Activated CD8-positive, alpha-beta T cell treated with anti-CD3 and anti-CD28 coated beads, Interleukin-2, amount 10 ng/mL, durations not matched to agents 7 days and 5 days (primary cell): ENCODE measurements at regions not wholly inside any gene's neighbourhood (a gene's known extent, or its start where the extent isn't known, plus 50 kb on each side); places are given as distances from the start of the nearest gene placed in this dataset.

Experiments
- ATAC-seq: fragments of 150-1000 bp; cut with Tn5 transposase; one replicate; pipeline ENCODE4 v1.10.0; 2021; ENCODE audit warnings: moderate library complexity
- CTCF ChIA-PET: fragments of 350-600 bp; sonication (Branson Sonifier 250); formaldehyde crosslinking; loops from one replicate; lab custom pipeline; 2021; ENCODE audit warnings: antibody characterized with exemption; lab: Charles Lee
- POLR2A ChIA-PET: fragments of 350-600 bp; sonication (Branson Sonifier 250); formaldehyde crosslinking; loops from one replicate; lab custom pipeline; 2021; ENCODE audit warnings: antibody characterized with exemption; lab: Charles Lee
- DNase-seq: peaks from one replicate; pipeline ENCODE4 v3.0.0-alpha.2; 2020
- H3K27ac Mint-ChIP-seq: one replicate; pipeline ENCODE4 v1.8.0; 2021; ENCODE audit warnings: mild to moderate bottlenecking, mixed read lengths
- H3K27me3 Mint-ChIP-seq: one replicate; pipeline ENCODE4 v1.8.0; 2021; ENCODE audit warnings: low read depth, mixed read lengths
- H3K36me3 Mint-ChIP-seq: one replicate; pipeline ENCODE4 v1.8.0; 2021; ENCODE audit warnings: low read depth, mixed read lengths
- H3K4me1 Mint-ChIP-seq: one replicate; pipeline ENCODE4 v1.8.0; 2021; ENCODE audit warnings: low read depth, mixed read lengths
- H3K4me3 Mint-ChIP-seq: one replicate; pipeline ENCODE4 v1.8.0; 2021; ENCODE audit warnings: mild to moderate bottlenecking, mixed read lengths
- H3K9me3 Mint-ChIP-seq: one replicate; pipeline ENCODE4 v1.8.0; 2022; ENCODE audit warnings: mixed read lengths; ENCODE audit not compliant: insufficient read depth

DNA sequence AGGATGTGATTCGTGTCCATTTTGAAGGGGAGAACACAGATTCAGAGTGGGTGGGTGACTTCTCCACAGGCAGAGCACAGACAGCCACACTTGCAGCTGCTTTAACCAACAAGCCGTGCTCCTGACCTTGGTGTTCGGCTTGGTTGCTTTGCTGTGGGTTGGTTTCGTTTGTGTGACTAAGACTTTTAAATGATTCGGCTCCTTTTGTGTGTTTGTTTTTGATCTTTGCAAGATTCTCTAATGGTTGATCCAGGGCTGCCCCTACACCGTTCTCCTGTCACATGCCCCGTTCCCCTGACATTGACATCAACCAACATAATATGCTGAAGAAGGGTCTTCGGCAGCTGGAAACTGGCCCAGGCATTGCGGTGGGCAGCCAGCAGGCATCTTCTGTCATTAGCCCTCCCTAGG is 95.9 kb upstream of the MBOAT2 start:
- no peak for ATAC-seq

DNA sequence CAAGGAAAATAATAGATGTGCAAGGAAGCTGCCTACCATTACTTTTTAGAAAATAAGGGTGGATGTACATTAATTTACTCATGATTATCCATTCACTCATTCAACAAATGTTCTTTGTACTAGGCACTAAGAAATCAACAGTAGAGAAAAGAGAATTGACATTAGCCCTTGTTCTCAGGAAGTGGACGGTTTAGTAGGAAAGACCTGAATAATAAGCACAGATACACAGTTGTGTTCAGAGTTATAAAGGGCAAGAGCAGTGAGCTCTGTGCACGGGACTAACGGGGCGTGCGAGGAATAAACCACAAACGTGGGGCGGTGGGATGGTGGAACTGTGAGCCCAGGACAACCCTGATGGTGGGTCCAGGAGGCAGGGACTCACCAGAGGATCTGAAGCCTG is 94.4 kb upstream of the MBOAT2 start:
- DNase-seq (no peak), ATAC-seq (no peak)
- ChIA-PET POLR2A (no interaction called here), CTCF (no interaction called here)
- Mint-ChIP-seq H3K9me3 (no peaks in the 10 kb centered on the region), H3K27me3 (peaks cover 6% of the 10 kb centered on the region), H3K4me3 (no peak overlapping the region), H3K4me1 (no peaks in the 10 kb centered on the region), H3K27ac (no peak overlapping the region), H3K36me3 (no peaks in the 10 kb centered on the region)

More for the DNA sequence above, 95.9 kb upstream of the MBOAT2 start:
- ChIA-PET POLR2A (no interaction called here), CTCF (no interaction called here)
- Mint-ChIP-seq H3K27me3 (peaks cover 6% of the 10 kb centered on the region), H3K27ac (no peak overlapping the region), H3K4me3 (no peak overlapping the region), H3K4me1 (no peaks in the 10 kb centered on the region), H3K9me3 (no peaks in the 10 kb centered on the region), H3K36me3 (no peaks in the 10 kb centered on the region)
- DNase-seq = no peak

DNA sequence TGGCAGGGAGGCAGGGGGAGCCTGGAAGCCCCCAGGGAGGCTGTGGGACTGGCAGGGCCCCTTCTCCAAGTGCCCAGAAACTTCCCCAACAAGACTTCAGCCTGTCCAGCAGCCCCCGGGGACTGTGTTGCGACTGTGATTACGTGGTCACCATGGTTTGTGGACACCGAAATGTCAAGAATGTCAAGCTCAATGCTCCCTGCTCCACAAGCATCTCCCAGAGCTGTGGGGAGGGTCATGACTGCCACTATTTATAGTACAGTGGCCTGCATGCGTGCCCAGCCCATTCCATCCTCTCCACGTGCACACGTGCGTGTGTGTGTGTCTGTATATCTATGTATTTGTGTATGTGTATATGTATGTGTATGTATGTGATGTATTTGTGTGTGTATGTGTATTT is 93.8 kb upstream of the MBOAT2 start:
- peaks cover 6% of the 10 kb centered on the region for H3K27me3 Mint-ChIP-seq
- no peaks in the 10 kb centered on the region for H3K9me3 Mint-ChIP-seq
- ChIA-PET POLR2A (no interaction called here), CTCF (no interaction called here)
- no peak for ATAC-seq
- H3K36me3 Mint-ChIP-seq = no peaks in the 10 kb centered on the region
- H3K27ac Mint-ChIP-seq = no peak overlapping the region
- no peak overlapping the region for H3K4me3 Mint-ChIP-seq
- no peaks in the 10 kb centered on the region for H3K4me1 Mint-ChIP-seq
- no peak for DNase-seq

DNA sequence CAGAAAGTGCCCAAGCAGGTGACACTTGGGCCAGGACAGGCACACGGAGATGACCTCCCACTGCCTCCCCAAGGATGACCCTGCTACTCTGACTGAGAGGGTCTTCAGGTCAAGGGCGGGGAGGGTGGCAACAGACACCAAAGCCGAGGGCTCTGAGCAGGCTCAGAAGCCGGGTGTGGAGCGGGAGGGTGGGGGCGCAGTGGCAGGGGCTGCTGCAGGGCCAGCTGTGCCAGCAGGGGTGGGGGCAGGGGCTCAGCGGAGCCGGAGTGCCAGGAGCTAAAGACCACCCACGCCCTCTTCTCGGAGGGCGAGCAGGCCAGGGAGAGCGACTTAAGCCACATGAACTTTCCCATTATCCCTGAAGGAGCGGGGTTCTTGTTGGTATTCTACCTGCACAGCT is 93.3 kb upstream of the MBOAT2 start:
- DNase-seq = no peak
- Mint-ChIP-seq H3K36me3 (no peaks in the 10 kb centered on the region), H3K27ac (no peak overlapping the region), H3K9me3 (no peaks in the 10 kb centered on the region), H3K4me1 (no peaks in the 10 kb centered on the region), H3K4me3 (no peak overlapping the region), H3K27me3 (peaks cover 6% of the 10 kb centered on the region)
- no peak for ATAC-seq
- POLR2A ChIA-PET = no interaction called here
- CTCF ChIA-PET = no interaction called here

DNA sequence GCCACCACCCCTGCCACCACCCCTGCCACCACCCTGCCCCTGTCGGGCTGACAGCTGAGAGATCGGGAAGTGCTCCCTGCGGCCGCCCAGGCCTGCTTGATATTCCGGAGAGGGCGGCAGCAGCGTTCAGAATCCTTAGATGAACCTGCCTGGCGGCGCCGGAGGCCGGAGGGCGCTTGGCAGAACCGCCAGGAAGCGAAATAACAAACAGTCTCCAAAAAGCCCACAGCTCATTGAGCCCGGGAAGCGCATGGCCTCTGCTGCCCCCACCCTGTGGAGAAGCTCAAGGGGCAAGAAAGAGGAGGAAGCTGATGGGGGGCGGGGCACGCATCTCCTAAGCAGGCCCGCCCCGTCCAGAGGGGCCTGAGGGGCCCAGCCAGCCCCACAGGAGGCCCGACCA is 92.2 kb upstream of the MBOAT2 start:
- ATAC-seq (no peak), DNase-seq (no peak)
- no peaks in the 10 kb centered on the region for H3K4me1 Mint-ChIP-seq
- H3K36me3 Mint-ChIP-seq = no peaks in the 10 kb centered on the region
- H3K4me3 Mint-ChIP-seq = no peak overlapping the region
- H3K27ac Mint-ChIP-seq = no peak overlapping the region
- H3K9me3 Mint-ChIP-seq = no peaks in the 10 kb centered on the region
- peaks cover 6% of the 10 kb centered on the region for H3K27me3 Mint-ChIP-seq
- CTCF ChIA-PET = no interaction called here
- POLR2A ChIA-PET = no interaction called here

DNA sequence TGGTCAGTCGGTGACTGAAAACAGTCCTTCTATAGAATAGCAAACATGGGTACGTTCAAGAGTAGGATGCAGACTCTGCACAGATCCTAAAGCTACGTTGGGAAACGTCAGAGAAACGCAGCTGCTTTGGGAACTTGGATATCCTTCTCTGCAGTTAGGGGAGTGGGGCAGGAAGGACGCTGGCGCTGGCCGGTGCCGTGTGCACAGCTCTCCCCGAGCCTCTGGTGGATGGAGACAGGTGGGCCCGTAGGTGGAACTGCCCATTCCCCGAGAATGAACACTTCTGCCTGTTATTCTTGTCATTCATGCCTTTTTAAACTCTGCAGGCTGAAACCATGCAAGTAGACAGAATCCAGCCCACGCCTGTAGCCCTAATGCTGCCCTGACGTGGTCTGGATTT is 91.7 kb upstream of the MBOAT2 start:
- H3K4me1 Mint-ChIP-seq = no peaks in the 10 kb centered on the region
- DNase-seq (no peak), ATAC-seq (no peak)
- no peak overlapping the region for H3K4me3 Mint-ChIP-seq
- peaks cover 6% of the 10 kb centered on the region for H3K27me3 Mint-ChIP-seq
- H3K27ac Mint-ChIP-seq = no peak overlapping the region
- CTCF ChIA-PET = interaction anchor here (1.2 kb wide), 1 partner anchor 13 kb away, joined by 4 read pairs; no protein-coding TSS in a partner anchor
- POLR2A ChIA-PET = no interaction called here
- no peaks in the 10 kb centered on the region for H3K36me3 Mint-ChIP-seq
- H3K9me3 Mint-ChIP-seq = no peaks in the 10 kb centered on the region

DNA sequence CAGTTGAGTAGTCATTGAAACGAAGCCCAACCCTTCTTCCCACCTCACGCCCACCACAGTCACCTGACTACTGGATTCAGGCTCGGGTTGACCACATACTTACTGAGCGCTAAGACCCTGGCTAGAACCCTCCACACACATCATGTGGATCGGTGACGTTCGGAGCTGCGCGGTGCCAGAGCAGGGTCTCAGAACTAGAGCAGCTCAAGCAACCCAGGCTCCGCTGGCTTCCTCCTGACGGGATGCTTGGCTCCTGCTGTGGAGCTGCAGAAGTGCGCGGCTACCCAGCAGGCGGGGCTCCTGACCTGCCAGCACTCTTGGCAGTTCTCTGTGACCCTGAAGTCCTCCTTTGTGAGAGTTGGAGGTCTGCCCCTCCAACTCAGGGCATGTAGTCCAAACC is 90.6 kb upstream of the MBOAT2 start:
- CTCF ChIA-PET = interaction anchor here (1.2 kb wide), 1 partner anchor 12 kb away, joined by 4 read pairs; no protein-coding TSS in a partner anchor
- no peak for DNase-seq
- H3K27ac Mint-ChIP-seq = no peak overlapping the region
- H3K27me3 Mint-ChIP-seq = peaks cover 3% of the 10 kb centered on the region
- no peaks in the 10 kb centered on the region for H3K4me1 Mint-ChIP-seq
- no peaks in the 10 kb centered on the region for H3K9me3 Mint-ChIP-seq
- no peak for ATAC-seq
- H3K36me3 Mint-ChIP-seq = no peaks in the 10 kb centered on the region
- no peak overlapping the region for H3K4me3 Mint-ChIP-seq
- POLR2A ChIA-PET = no interaction called here

DNA sequence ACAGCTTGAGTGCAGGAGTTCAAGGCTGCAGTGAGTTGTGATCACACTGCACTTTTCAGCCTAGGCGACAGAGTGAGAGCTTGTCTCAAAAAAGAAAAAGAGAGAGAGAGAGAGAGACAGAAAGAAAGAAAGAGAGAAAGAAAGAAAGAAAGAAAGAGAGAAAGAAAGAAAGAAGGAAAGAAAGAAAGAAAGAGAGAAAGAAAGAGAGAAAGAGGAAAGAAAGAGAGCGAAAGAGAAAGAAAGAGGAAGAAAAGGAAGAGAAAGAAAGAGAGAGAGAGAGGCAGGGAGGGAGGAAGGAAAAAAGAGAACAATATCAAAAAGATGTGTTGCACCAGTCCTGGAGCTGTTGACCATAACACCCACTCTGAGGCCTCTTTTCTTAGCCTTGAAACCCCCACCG is 89.8 kb upstream of the MBOAT2 start:
- DNase-seq = no peak
- no peaks in the 10 kb centered on the region for H3K4me1 Mint-ChIP-seq
- H3K36me3 Mint-ChIP-seq = no peaks in the 10 kb centered on the region
- H3K4me3 Mint-ChIP-seq = no peak overlapping the region
- POLR2A ChIA-PET = no interaction called here
- H3K9me3 Mint-ChIP-seq = no peaks in the 10 kb centered on the region
- no peaks in the 10 kb centered on the region for H3K27me3 Mint-ChIP-seq
- CTCF ChIA-PET = no interaction called here
- no peak overlapping the region for H3K27ac Mint-ChIP-seq
- ATAC-seq = no peak

DNA sequence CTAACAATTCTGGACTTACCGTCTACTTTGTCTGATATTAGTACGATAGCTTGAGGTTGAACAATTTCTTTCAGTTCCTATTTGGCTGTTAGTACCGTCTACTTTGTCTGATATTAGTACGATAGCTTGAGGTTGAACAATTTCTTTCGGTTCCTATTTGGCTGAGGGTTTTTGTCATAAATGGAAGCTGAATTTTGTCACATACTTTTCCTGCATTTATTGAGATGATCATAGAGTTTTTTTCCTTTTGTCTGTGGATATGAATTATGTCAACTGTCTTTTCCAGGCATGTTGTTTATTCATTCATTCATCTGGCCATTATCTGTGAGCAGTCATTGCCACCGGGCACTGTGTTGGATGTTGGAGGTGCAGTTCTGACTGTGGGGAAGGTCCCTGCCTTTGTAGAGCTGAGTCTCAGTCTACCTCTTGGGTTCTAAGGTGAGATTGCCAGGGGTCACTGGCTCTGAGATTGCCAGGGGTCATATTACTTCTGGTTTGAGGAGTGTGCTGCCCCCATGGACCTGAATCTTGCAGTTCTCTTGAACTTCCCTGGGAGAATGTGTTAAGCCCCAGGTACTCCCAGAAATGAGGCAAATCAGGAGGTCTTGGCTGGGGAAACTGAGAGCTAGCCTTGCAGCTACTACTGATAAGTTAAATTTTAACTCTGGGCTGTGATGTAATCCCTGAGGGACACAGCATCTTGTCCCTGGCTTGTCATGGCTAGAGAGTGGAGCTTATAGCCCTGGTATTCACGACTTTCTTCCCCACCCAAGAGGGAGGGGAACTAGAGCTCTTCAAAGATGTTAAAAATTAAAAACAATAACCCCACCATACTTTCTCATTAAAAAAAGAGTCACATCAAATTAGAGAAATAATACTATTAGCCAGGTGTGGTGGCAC is 89.1 kb upstream of the MBOAT2 start:
- Mint-ChIP-seq H3K27me3 (no peaks in the 10 kb centered on the region), H3K27ac (no peak overlapping the region), H3K4me1 (no peaks in the 10 kb centered on the region), H3K9me3 (no peaks in the 10 kb centered on the region), H3K4me3 (no peak overlapping the region), H3K36me3 (no peaks in the 10 kb centered on the region)
- no peak for ATAC-seq
- ChIA-PET POLR2A (interaction anchor here (0.6 kb wide), 1 partner anchor 178 kb away, joined by 3 read pairs; no protein-coding TSS in a partner anchor), CTCF (interaction anchor here (0.7 kb wide), 1 partner anchor 1699 kb away, joined by 3 read pairs; no protein-coding TSS in a partner anchor)
- DNase-seq = no peak

DNA sequence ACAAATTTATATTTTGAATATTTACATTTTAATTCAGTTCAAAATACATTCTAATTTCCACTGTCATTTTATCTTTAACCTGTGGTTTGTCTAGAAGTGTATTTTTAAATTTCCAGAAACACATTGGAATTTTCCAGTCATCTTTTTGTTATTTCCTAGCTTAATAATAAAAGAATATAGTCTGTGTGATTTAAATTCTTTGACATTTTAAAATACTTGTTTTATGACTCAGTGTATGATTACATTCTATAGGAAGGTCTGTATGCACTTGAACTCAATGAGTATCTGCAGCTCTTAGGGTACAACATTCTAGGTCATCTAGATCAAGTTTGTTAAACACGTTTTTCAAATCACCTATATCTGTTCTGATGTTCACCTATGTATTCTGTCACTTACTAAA is 88.3 kb upstream of the MBOAT2 start:
- Mint-ChIP-seq H3K36me3 (no peaks in the 10 kb centered on the region), H3K27me3 (no peaks in the 10 kb centered on the region), H3K4me3 (no peak overlapping the region), H3K9me3 (no peaks in the 10 kb centered on the region), H3K27ac (no peak overlapping the region), H3K4me1 (no peaks in the 10 kb centered on the region)
- DNase-seq (no peak), ATAC-seq (no peak)
- ChIA-PET CTCF (no interaction called here), POLR2A (no interaction called here)

DNA sequence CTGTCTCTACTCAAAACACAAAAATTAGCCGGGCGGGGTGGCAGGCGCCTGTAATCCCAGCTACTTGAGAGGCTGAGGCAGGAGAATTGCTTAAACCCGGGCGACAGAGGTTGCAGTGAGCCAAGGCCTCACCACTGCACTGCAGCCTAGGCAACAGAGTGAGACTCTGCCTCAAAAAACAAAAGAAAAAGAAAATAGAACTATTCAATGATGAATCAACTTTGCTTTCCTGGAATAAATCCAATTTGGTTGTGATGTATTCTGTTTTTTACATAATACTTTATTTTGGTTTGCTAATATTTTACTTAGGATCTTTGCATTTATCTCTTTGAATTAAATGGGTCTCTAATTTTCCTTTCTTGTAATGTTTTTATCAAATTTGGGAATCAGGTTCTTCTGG is 86.3 kb upstream of the MBOAT2 start:
- POLR2A ChIA-PET = no interaction called here
- CTCF ChIA-PET = no interaction called here
- no peaks in the 10 kb centered on the region for H3K9me3 Mint-ChIP-seq

DNA sequence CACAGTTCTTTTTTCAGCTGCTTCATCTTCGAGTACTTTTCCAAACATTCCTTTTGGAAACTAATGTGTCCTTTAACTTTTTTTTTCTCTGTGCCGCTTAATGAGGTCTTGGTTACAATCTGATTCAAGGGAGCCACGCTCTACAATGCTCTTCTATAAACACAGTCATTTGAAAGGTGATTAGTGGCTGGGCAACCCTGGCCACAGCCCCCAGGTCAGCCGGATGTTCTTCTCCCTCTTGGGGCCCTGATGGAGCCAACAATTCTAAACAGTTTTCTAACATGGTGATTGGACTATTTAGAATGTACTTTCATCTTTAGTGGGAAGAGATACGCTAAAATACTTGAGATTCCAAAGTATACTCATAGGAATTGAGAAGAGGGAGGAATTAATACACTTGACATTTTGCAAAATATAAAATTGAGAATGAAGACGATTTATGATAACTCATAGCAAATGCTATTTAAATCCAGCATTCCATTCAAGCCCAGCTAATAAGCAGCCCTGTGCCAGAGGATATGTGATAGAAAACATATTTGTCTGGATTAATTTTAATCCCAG is 83.7 kb upstream of the MBOAT2 start:
- no peaks in the 10 kb centered on the region for H3K9me3 Mint-ChIP-seq
- ChIA-PET POLR2A (no interaction called here), CTCF (no interaction called here)
- H3K4me1 Mint-ChIP-seq = no peaks in the 10 kb centered on the region
- H3K27ac Mint-ChIP-seq = no peak overlapping the region
- H3K36me3 Mint-ChIP-seq = no peaks in the 10 kb centered on the region
- DNase-seq (no peak), ATAC-seq (no peak)
- no peak overlapping the region for H3K4me3 Mint-ChIP-seq
- no peaks in the 10 kb centered on the region for H3K27me3 Mint-ChIP-seq

More for the DNA sequence above, 86.3 kb upstream of the MBOAT2 start:
- ATAC-seq (no peak), DNase-seq (no peak)
- Mint-ChIP-seq H3K4me3 (no peak overlapping the region), H3K36me3 (no peaks in the 10 kb centered on the region), H3K27me3 (no peaks in the 10 kb centered on the region), H3K4me1 (no peaks in the 10 kb centered on the region), H3K27ac (no peak overlapping the region)
